ENCODE measurements at regions not wholly inside any gene's neighbourhood (a gene's known extent, or its start where the extent isn't known, plus 50 kb on each side); places are given as distances from the start of the nearest gene placed in this dataset.
"Not testable (repeated sequence)": the region's sequence is repeated elsewhere in the genome, so short reads cannot be mapped to it uniquely, and the experiment has no call there.

DNA sequence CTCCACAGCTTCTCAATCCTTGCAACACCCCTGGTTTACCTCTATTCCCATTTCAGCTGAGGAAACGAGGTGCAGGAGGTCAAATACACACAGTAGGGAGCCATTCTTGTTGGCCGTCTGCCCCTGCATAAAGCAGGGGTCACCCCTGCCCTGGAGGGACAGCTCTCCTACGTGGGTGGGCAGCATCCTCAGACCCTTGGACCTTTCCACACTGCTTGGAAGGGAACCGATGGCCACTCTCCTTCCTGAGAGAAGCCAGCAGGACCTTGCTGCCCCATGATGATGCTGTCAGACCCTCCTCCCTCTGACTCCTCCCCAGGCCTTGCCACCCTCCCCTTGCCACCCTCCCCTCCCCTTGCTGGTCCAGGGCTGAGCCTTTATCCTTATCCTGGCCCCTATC, 121.1 kb upstream of the SYT13 start:
- no peak overlapping the region for H3K27ac ChIP-seq
- no peaks in the 10 kb centered on the region for H3K4me1 ChIP-seq
- no peak for TF ChIP-seq POLR2A (IDR thresholded peaks at IDR 0.05)
- no peak for TF ChIP-seq CTCF (IDR thresholded peaks at IDR 0.05)
- intact Hi-C loops (cut with DNase I) = loop anchor here in 7 of 10 donors (5.0 to 10.0 kb wide), 6 partner anchors 245 to 368 kb away; partner anchors contain the start of gene CHST1 (in 1 of the 7)
- no peaks in the 10 kb centered on the region for H3K36me3 ChIP-seq
- DNase-seq (no peak), ATAC-seq (no peak)
- H3K27me3 ChIP-seq = peaks cover 0 to 19% (median 10%) of the 10 kb centered on the region in 9 donors
- no peaks in the 10 kb centered on the region for H3K9me3 ChIP-seq
- WGBS, 4 donors = 60 to 65% (median 62%) methylated on average over 4 of the region's 4 CpGs
- H3K4me3 ChIP-seq = no peak overlapping the region

DNA sequence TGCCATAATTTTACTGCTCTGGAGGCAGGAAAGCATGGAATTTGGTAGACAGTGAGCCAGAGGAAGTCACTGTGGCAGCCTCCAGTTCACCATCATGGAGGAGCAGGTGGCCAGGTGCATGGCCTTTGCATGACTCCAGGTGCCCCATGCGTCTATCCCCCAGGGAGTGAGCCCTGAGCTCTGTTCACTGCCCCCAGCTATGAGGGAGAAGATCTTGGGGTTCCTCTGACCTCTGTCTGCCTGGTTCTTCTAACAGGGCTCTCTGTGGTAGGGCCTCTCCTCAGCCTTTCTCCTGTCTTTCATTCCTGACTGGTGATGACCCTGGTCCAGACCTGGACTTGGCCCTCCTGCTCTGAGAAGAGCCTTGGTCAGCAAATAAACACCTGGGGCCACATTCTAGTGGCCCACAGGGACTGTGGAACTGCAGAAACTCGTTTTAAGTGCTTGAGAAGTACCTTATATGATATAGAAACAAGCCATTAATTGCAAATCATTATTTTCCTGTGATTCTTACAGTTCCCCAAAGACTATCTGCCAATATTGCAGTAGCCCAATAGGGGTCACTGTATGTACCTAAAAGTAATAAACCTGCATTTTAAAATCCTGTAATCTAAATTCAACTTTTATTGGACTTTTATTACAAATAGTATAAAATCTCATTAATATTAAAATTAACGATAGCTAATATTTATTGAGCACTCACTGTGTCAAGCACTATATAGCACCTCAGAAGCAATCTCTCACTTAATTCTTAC, 120.0 kb upstream of the SYT13 start:
- intact Hi-C loops (cut with DNase I) = loop anchor here in 8 of 10 donors (1.0 to 10.0 kb wide), 7 partner anchors 246 to 369 kb away; partner anchors contain the start of gene CHST1 (in 1 of the 8)
- TF ChIP-seq CTCF (IDR thresholded peaks at IDR 0.05) (peak; percentile 26 to 63 (median 50)), POLR2A (IDR thresholded peaks at IDR 0.05) (no peak)
- Histone ChIP-seq H3K9me3 (no peaks in the 10 kb centered on the region), H3K27ac (no peak overlapping the region), H3K4me3 (no peak overlapping the region), H3K4me1 (no peaks in the 10 kb centered on the region), H3K36me3 (no peaks in the 10 kb centered on the region), H3K27me3 (peaks cover 0 to 17% (median 0%) of the 10 kb centered on the region in 9 donors)
- 54 to 69% (median 60%) methylated on average over 3 of the region's 3 CpGs for WGBS, 4 donors
- ATAC-seq = no peak
- no peak for DNase-seq

DNA sequence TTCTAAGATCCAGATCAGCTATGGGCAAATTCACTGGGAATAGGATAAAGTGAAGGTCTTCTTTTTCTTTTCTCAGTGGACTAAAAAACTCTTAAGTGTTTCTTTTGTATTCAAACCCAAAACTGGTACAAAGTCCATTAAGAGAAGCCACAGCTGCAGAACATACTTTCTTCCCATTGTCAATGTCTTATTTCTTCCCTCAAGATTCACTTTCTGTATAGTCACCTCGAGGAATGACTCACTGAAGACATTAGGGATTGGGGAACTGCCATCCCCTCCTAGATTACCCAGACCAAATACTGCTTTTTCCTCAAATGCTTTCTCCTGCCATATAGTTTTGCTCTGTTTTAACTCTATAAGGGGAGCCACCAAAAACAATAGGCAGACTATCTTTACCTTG, 117.4 kb upstream of the SYT13 start:
- H3K36me3 ChIP-seq, ATAC-seq, H3K4me1 ChIP-seq, H3K27ac ChIP-seq, DNase-seq, H3K9me3 ChIP-seq, H3K4me3 ChIP-seq: not testable (repeated sequence)
- WGBS, 4 donors = 20 to 47% (median 33%) methylated on average over 1 of the region's 1 CpG
- H3K27me3 ChIP-seq = peaks cover 0 to 22% (median 0%) of the 10 kb centered on the region in 9 donors
- intact Hi-C loops (cut with DNase I) = loop anchor here in 5 of 10 donors (10.0 kb wide), 3 partner anchors 251 to 371 kb away; partner anchors contain the start of gene CHST1 (in 1 of the 5)

- Histone ChIP-seq H3K4me1 (no peaks in the 10 kb centered on the region), H3K9me3 (no peaks in the 10 kb centered on the region), H3K27me3 (peaks cover 0 to 22% (median 0%) of the 10 kb centered on the region in 9 donors), H3K4me3 (no peak overlapping the region), H3K36me3 (no peaks in the 10 kb centered on the region), H3K27ac (no peak overlapping the region)
- 96 to 98% (median 96%) methylated on average over 1 of the region's 1 CpG for WGBS, 4 donors
- no peak for ATAC-seq
- intact Hi-C loops (cut with DNase I) = loop anchor here in 5 of 10 donors (10.0 kb wide), 3 partner anchors 253 to 373 kb away; partner anchors contain the start of gene CHST1 (in 1 of the 5)
- TF ChIP-seq POLR2A (IDR thresholded peaks at IDR 0.05) = no peak
- TF ChIP-seq CTCF (IDR thresholded peaks at IDR 0.05) = no peak
- no peak for DNase-seq
These were observed 116.0 kb upstream of the SYT13 start for GRCh38 chr11:45402049-45402630.

Data from heart left ventricle (tissue), 16 donors.